Coronary artery (tissue), 2 donors: ENCODE measurements at regions not wholly inside any gene's neighbourhood (a gene's known extent, or its start where the extent isn't known, plus 50 kb on each side); places are given as distances from the start of the nearest gene placed in this dataset.

Experiments
- DNase-seq: peaks from one replicate; pipeline ENCODE4 v3.0.0-alpha.2; 2017; ENCODE audit warnings: low spot score
- H3K27ac ChIP-seq, 2 donors: fragments of 200-600 bp; sonication (generic); one replicate each; pipeline ENCODE4 v1.5.1; 2016 to 2019
- H3K4me3 ChIP-seq: fragments of 200-600 bp; sonication (generic); 2 replicates; pipeline ENCODE4 v1.5.1; 2016; ENCODE audit warnings: mild to moderate bottlenecking, moderate library complexity
- CTCF ChIP-seq: fragments of 200-600 bp; sonication (generic); IDR thresholded peaks from one replicate; pipeline ENCODE4 v1.5.1; 2019; ENCODE audit warnings: antibody characterized with exemption

- no peak for TF ChIP-seq CTCF
- no peak overlapping the region for H3K27ac ChIP-seq
- no peak overlapping the region for H3K4me3 ChIP-seq
- no peak for DNase-seq
These were observed 1287.5 kb upstream of the NXPH2 start for GRCh38 chr2:140067661-140068060.

GRCh38 chr2:140064243-140064642 is 1284.1 kb upstream of the NXPH2 start:
- no peak for TF ChIP-seq CTCF
- Histone ChIP-seq H3K4me3 (no peak overlapping the region), H3K27ac (no peak overlapping the region)
- DNase-seq = no peak

GRCh38 chr2:140063356-140063755 is 1283.2 kb upstream of the NXPH2 start:
- TF ChIP-seq CTCF = no peak
- Histone ChIP-seq H3K4me3 (no peak overlapping the region), H3K27ac (no peak overlapping the region)
- DNase-seq = no peak

GRCh38 chr2:140061240-140061639 is 1281.0 kb upstream of the NXPH2 start:
- DNase-seq = no peak
- Histone ChIP-seq H3K27ac (no peak overlapping the region), H3K4me3 (no peak overlapping the region)
- TF ChIP-seq CTCF = no peak

GRCh38 chr2:140057928-140058327 is 1277.7 kb upstream of the NXPH2 start:
- Histone ChIP-seq H3K27ac (no peak overlapping the region), H3K4me3 (no peak overlapping the region)
- no peak for TF ChIP-seq CTCF
- DNase-seq = no peak

GRCh38 chr2:140041811-140042210 is 1261.6 kb upstream of the NXPH2 start:
- no peak for DNase-seq
- no peak for TF ChIP-seq CTCF
- H3K4me3 ChIP-seq = no peak overlapping the region

GRCh38 chr2:140041239-140041638 is 1261.0 kb upstream of the NXPH2 start:
- DNase-seq = no peak
- H3K4me3 ChIP-seq = no peak overlapping the region
- H3K27ac ChIP-seq = no peak overlapping the region
- TF ChIP-seq CTCF = no peak

More at GRCh38 chr2:140041811-140042210, 1261.6 kb upstream of the NXPH2 start:
- no peak overlapping the region for H3K27ac ChIP-seq
